ENCODE measurements at regions not wholly inside any gene's neighbourhood (a gene's known extent, or its start where the extent isn't known, plus 50 kb on each side); places are given as distances from the start of the nearest gene placed in this dataset.

- H3K27me3 ChIP-seq: no peaks in the 10 kb centered on the region
- intact Hi-C loops (cut with DNase I): no loop called here
- H3K27ac ChIP-seq: no peak overlapping the region
- H3K9me3 ChIP-seq: no peaks in the 10 kb centered on the region
- 83 to 94% methylated on average over 2 of the region's 2 CpGs for WGBS, 2 donors
- no peak for TF ChIP-seq POLR2A (IDR thresholded peaks at IDR 0.05)
- peaks cover 0 to 9% (median 0%) of the 10 kb centered on the region in 3 donors for H3K4me1 ChIP-seq
- no peaks in the 10 kb centered on the region for H3K36me3 ChIP-seq
- no peak for DNase-seq
- H3K4me3 ChIP-seq: no peak overlapping the region
These were observed 55.6 kb upstream of the PHLPP1 start for GRCh38 chr18:62659698-62660097.

- H3K27ac ChIP-seq: no peak overlapping the region
- TF ChIP-seq POLR2A (IDR thresholded peaks at IDR 0.05) (no peak), CTCF (IDR thresholded peaks at IDR 0.05) (no peak)
- DNase-seq: no peak
- H3K27me3 ChIP-seq: no peaks in the 10 kb centered on the region
- H3K4me1 ChIP-seq: peaks cover 0 to 9% (median 0%) of the 10 kb centered on the region in 3 donors
- H3K9me3 ChIP-seq: no peaks in the 10 kb centered on the region
- H3K36me3 ChIP-seq: no peaks in the 10 kb centered on the region
- WGBS, 2 donors: 84 to 93% methylated on average over 3 of the region's 3 CpGs
- no peak overlapping the region for H3K4me3 ChIP-seq
- intact Hi-C loops (cut with DNase I): no loop called here
These were observed 54.6 kb upstream of the PHLPP1 start for GRCh38 chr18:62660691-62661090.

- intact Hi-C loops (cut with DNase I): no loop called here
- Histone ChIP-seq H3K27ac (no peak overlapping the region), H3K36me3 (no peaks in the 10 kb centered on the region), H3K4me3 (no peak overlapping the region), H3K27me3 (no peaks in the 10 kb centered on the region), H3K9me3 (no peaks in the 10 kb centered on the region), H3K4me1 (peaks cover 0 to 9% (median 0%) of the 10 kb centered on the region in 3 donors)
- no peak for DNase-seq
- TF ChIP-seq POLR2A (IDR thresholded peaks at IDR 0.05): no peak
- TF ChIP-seq CTCF (IDR thresholded peaks at IDR 0.05): no peak
- WGBS, 2 donors: 12 to 47% methylated on average over 3 to 5 of the region's 5 CpGs
These were observed 51.5 kb upstream of the PHLPP1 start for GRCh38 chr18:62663731-62664336.

- H3K4me1 ChIP-seq: peaks cover 0 to 9% (median 0%) of the 10 kb centered on the region in 3 donors
- no peak for TF ChIP-seq POLR2A (IDR thresholded peaks at IDR 0.05)
- DNase-seq: no peak
- H3K27me3 ChIP-seq: no peaks in the 10 kb centered on the region
- 82 to 96% methylated on average over 4 to 6 of the region's 6 CpGs for WGBS, 2 donors
- no peak overlapping the region for H3K27ac ChIP-seq
- no peaks in the 10 kb centered on the region for H3K9me3 ChIP-seq
- intact Hi-C loops (cut with DNase I): no loop called here
- no peak overlapping the region for H3K4me3 ChIP-seq
- H3K36me3 ChIP-seq: no peaks in the 10 kb centered on the region
These were observed 50.9 kb upstream of the PHLPP1 start for GRCh38 chr18:62664414-62664813.

GRCh38 chr18:62665188-62665587 is 50.2 kb upstream of the PHLPP1 start:
- H3K4me3 ChIP-seq: no peak overlapping the region
- no peaks in the 10 kb centered on the region for H3K36me3 ChIP-seq
- H3K27ac ChIP-seq: no peak overlapping the region
- H3K9me3 ChIP-seq: no peaks in the 10 kb centered on the region
- 83 to 91% methylated on average over 4 of the region's 4 CpGs for WGBS, 2 donors
- H3K27me3 ChIP-seq: no peaks in the 10 kb centered on the region
- DNase-seq: no peak
- intact Hi-C loops (cut with DNase I): no loop called here
- TF ChIP-seq CTCF (IDR thresholded peaks at IDR 0.05) (no peak), POLR2A (IDR thresholded peaks at IDR 0.05) (no peak)
- H3K4me1 ChIP-seq: peaks cover 0 to 9% (median 0%) of the 10 kb centered on the region in 3 donors

Small RNAs in the stretch of these regions (small RNA-seq; reads per million reads assigned to genes)
- gene RN7SL705P: 0 reads per million in 4 donors

Measured in esophagus squamous epithelium (tissue), 5 donors.